Neuron (in vitro differentiated cells): ENCODE measurements at regions not wholly inside any gene's neighbourhood (a gene's known extent, or its start where the extent isn't known, plus 50 kb on each side); places are given as distances from the start of the nearest gene placed in this dataset.

Experiments
- H2AFZ ChIP-seq: one replicate; pipeline ENCODE4 v1.6.1; 2013; ENCODE audit warnings: low read depth, mild to moderate bottlenecking, inconsistent platforms, low read length, moderate library complexity
- H3K27me3 ChIP-seq: one replicate; pipeline ENCODE4 v1.6.1; 2013; ENCODE audit warnings: low read length; ENCODE audit not compliant: insufficient read depth
- H3K36me3 ChIP-seq: one replicate; pipeline ENCODE4 v1.6.1; 2013; ENCODE audit warnings: low read length; ENCODE audit not compliant: insufficient read depth
- H3K4me1 ChIP-seq: one replicate; pipeline ENCODE4 v1.6.1; 2013; ENCODE audit warnings: low read length; ENCODE audit not compliant: insufficient read depth
- H3K4me3 ChIP-seq: 2 replicates; pipeline ENCODE4 v1.5.1; 2013; ENCODE audit warnings: mild to moderate bottlenecking, low read length, moderate library complexity
- H3K9me3 ChIP-seq: one replicate; pipeline ENCODE4 v1.6.1; 2013; ENCODE audit warnings: low read length

DNA sequence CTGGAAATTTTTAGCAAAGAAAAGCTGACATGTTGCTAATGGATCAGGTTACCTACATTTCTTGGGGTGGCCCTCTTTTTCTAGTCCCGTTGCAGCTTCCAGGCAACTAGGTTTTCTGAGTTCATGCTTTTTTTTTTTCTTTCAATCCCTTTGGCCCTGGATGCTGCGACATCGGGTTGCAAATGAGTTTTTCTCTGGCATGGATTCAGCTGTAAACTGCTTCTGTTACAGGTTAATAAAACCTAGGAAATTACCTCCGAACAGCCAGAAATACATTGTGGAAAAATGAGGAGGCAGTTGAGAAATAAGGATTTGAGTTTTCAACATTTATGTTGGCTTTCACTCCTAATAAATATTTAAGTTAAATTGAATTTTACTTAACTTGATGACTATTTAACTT lies 149.8 kb upstream of the MAF start:
- Histone ChIP-seq H3K9me3 (no peaks in the 10 kb centered on the region), H3K4me3 (no peak overlapping the region), H3K27me3 (no peaks in the 10 kb centered on the region), H3K4me1 (peaks cover 17% of the 10 kb centered on the region), H3K36me3 (no peaks in the 10 kb centered on the region), H2AFZ (no peak overlapping the region)

DNA sequence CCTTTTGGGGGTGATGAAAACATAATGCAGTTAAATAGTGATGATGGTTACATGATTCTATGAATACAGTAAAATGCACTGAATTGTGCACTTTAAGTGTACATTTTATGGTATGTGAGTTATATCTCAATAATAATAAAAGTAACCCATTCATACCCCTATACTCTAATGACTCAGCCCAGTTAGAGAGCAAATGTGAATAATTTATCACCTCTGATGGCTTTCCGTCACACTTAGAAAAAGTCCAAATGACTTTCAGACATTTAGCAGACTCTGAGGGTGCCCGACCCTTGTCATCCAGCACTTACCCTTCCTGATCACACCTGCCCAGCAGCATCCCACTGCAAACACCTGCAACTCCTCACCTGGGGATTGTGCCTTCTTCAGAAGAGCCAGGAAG lies 148.1 kb upstream of the MAF start:
- H3K4me3 ChIP-seq = no peak overlapping the region
- H3K9me3 ChIP-seq = no peaks in the 10 kb centered on the region
- H3K4me1 ChIP-seq = peaks cover 12% of the 10 kb centered on the region
- H2AFZ ChIP-seq = no peak overlapping the region
- no peaks in the 10 kb centered on the region for H3K36me3 ChIP-seq
- no peaks in the 10 kb centered on the region for H3K27me3 ChIP-seq

- no peaks in the 10 kb centered on the region for H3K36me3 ChIP-seq
- peaks cover 3% of the 10 kb centered on the region for H3K4me1 ChIP-seq
- H3K9me3 ChIP-seq = no peaks in the 10 kb centered on the region
- H3K4me3 ChIP-seq = no peak overlapping the region
- no peak overlapping the region for H2AFZ ChIP-seq
- no peaks in the 10 kb centered on the region for H3K27me3 ChIP-seq
Measured at GRCh38 chr16:79747688-79748087, 147.2 kb upstream of the MAF start.

GRCh38 chr16:79740252-79740651 lies 139.7 kb upstream of the MAF start:
- no peaks in the 10 kb centered on the region for H3K36me3 ChIP-seq
- no peak overlapping the region for H2AFZ ChIP-seq
- H3K4me1 ChIP-seq = peaks cover 8% of the 10 kb centered on the region
- H3K9me3 ChIP-seq = peaks cover 3% of the 10 kb centered on the region
- H3K27me3 ChIP-seq = no peaks in the 10 kb centered on the region
- no peak overlapping the region for H3K4me3 ChIP-seq

DNA sequence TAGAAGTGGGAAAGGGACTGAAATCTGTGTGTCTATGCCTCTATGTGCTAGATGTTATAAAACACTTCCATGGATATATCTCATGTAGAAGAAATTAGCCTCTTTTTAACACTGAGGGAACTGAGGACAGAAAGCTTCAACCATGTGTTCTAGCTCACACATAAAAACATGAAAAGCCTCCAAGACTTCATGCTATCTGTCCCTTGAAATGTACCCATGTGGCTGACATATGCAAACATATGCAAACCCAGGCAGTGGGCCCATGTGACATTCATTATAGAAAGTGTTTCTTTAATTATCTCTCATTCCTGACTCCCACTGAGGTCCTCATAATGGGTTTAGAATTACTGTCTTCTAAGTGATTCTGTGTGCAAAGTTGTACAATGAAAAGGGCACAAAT lies 134.7 kb upstream of the MAF start:
- no peak overlapping the region for H3K4me3 ChIP-seq

GRCh38 chr16:79734721-79735120 lies 134.2 kb upstream of the MAF start:
- H3K9me3 ChIP-seq = peaks cover 3% of the 10 kb centered on the region
- H3K4me3 ChIP-seq = no peak overlapping the region
- H2AFZ ChIP-seq = no peak overlapping the region
- H3K36me3 ChIP-seq = no peaks in the 10 kb centered on the region
- peaks cover 8% of the 10 kb centered on the region for H3K4me1 ChIP-seq
- no peaks in the 10 kb centered on the region for H3K27me3 ChIP-seq

More for the DNA sequence above, 134.7 kb upstream of the MAF start:
- H3K4me1 ChIP-seq = peaks cover 8% of the 10 kb centered on the region
- H3K27me3 ChIP-seq = no peaks in the 10 kb centered on the region
- H3K36me3 ChIP-seq = no peaks in the 10 kb centered on the region
- H3K9me3 ChIP-seq = peaks cover 3% of the 10 kb centered on the region
- no peak overlapping the region for H2AFZ ChIP-seq

- Histone ChIP-seq H3K4me3 (no peak overlapping the region), H3K9me3 (no peaks in the 10 kb centered on the region), H3K4me1 (peaks cover 12% of the 10 kb centered on the region), H3K27me3 (no peaks in the 10 kb centered on the region), H3K36me3 (no peaks in the 10 kb centered on the region), H2AFZ (no peak overlapping the region)
Measured at GRCh38 chr16:79728923-79729240, 128.3 kb upstream of the MAF start.

DNA sequence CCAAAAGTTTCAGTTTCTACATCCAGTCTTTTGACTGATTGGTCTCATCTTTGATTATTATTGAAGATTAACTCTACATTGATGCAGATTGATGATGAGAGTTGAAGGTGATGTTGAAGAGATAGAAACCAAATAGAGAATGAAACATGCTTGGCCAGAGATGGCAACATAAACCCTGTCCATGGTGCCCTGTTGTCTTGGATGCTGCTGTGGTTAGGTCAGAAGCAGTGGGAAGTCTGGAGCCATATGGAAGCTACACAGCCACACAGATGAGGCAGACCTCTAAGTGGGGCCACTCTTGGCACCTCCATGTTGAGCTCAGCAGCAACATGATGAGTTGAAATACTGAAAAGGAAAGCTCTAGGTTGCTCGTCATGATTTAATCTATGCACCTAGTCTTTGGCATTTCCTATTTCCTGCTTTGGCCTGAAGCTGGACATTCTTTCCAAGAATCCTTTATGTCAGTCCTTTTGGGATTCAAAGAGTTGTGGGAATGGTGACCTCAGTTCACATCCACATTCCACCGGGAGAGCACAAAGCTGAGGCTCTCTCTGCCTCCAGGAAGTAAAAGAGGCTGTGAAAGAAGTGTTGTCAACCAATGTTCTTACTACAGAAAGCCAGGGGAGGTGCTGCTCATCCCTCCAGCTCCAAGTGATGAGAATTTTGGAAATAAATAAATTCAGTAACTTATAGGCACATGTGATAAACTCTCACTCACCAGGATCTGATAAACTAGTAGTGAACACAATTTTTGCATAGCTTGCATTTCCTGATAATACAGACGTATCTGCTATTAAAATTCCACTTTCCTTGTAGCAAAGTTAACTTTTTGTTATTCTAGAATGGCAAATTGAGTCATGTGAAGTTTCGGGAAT lies 127.7 kb upstream of the MAF start:
- Histone ChIP-seq H3K36me3 (no peaks in the 10 kb centered on the region), H3K27me3 (no peaks in the 10 kb centered on the region), H3K9me3 (no peaks in the 10 kb centered on the region), H2AFZ (no peak overlapping the region), H3K4me3 (no peak overlapping the region), H3K4me1 (peaks cover 18% of the 10 kb centered on the region)

GRCh38 chr16:79726902-79727301 lies 126.4 kb upstream of the MAF start:
- H2AFZ ChIP-seq = no peak overlapping the region
- no peaks in the 10 kb centered on the region for H3K36me3 ChIP-seq
- H3K4me1 ChIP-seq = peaks cover 21% of the 10 kb centered on the region
- no peaks in the 10 kb centered on the region for H3K27me3 ChIP-seq
- H3K9me3 ChIP-seq = no peaks in the 10 kb centered on the region
- H3K4me3 ChIP-seq = no peak overlapping the region

DNA sequence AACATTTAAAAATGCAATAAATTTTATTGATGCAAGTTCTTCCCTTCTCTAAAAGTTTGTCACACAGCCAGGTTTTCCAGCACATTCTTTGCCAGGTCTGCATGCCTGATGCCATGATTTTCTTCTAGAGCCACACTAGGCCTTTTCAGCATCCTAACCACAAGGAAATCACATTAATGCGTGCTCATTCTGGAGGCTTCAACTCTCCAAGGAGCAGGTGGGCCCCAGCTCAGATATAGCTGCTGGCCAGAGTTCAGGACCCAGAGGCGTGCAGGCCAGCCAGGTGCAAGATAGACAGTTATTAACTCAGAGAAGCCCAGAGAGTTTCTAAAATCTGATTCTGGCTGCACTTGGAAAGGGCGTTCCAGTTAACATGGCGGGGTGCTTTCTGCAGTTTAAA lies 124.5 kb upstream of the MAF start:
- Histone ChIP-seq H3K27me3 (no peaks in the 10 kb centered on the region), H3K4me3 (no peak overlapping the region), H2AFZ (no peak overlapping the region), H3K9me3 (no peaks in the 10 kb centered on the region), H3K36me3 (no peaks in the 10 kb centered on the region), H3K4me1 (peaks cover 21% of the 10 kb centered on the region)

DNA sequence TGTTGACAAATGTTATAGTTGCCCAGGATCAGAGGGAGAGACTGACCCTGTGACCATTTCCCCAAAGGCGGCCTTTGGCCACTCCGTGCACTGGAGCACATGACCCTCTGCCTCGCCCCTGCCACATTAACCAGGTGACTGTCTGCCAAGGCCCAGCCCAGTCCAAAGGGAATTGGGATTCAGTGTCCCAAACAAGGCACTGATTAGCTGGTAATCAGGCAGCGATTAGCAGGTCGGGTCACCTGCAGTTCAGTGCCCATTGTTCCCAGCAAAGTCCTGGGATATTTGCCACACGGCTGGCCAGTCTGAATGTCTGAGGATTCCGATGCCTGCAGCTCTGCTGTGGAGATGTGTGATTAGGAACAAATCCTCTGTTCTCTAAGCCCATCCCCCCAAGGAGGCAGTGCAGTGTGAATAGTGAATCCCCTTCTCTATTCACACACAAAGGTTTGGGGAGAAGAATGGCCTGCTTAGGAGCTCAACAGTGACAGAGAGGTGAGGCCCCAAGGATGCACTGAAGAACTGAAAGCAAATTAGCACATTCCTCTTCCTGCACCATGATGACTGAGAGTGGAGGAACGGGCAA lies 123.1 kb upstream of the MAF start:
- no peaks in the 10 kb centered on the region for H3K27me3 ChIP-seq
- peaks cover 21% of the 10 kb centered on the region for H3K4me1 ChIP-seq

GRCh38 chr16:79721270-79721669 lies 120.7 kb upstream of the MAF start:
- Histone ChIP-seq H3K4me3 (no peak overlapping the region), H3K4me1 (peaks cover 21% of the 10 kb centered on the region), H2AFZ (no peak overlapping the region), H3K36me3 (no peaks in the 10 kb centered on the region), H3K9me3 (no peaks in the 10 kb centered on the region), H3K27me3 (no peaks in the 10 kb centered on the region)

More for the DNA sequence above, 123.1 kb upstream of the MAF start:
- Histone ChIP-seq H3K36me3 (no peaks in the 10 kb centered on the region), H3K9me3 (no peaks in the 10 kb centered on the region), H2AFZ (no peak overlapping the region), H3K4me3 (no peak overlapping the region)

DNA sequence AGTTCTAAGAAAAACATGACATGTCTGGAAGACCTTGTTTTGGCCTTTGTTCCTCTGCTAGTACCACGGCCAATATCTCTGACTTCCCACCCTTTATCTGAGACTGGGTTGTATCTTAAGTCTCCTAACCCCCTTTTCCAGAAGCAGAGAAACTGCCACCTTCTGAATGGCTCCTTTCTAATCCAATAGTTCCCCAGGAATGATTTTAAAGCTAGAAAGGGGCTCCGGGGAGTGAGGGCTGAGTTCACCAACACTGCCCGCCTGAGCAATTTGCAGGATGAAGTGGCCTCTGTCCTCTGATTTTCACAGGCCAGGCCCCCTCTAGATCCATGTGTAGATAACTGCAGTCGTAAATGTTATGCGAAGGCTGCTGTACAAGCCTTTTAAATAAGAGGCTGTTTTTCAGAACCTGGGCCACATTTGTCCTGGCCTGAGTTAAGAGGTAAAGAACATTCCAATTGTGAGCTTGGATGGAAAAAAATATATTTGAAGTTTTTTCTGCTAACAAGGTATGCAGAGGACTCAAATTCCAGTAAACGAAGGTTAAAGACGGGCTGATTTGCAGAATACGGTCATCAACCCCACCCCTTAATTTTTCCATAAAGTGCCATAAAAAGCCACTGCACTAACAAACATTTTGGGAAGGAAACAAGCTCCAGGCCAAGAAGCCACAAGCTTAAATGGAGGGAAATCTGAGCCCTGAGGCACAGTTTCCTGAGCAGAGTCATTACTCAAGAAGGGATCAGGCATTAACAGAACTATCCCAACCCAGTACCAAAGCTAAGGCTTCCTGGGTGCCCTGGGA lies 117.0 kb upstream of the MAF start:
- no peaks in the 10 kb centered on the region for H3K36me3 ChIP-seq
- no peaks in the 10 kb centered on the region for H3K4me1 ChIP-seq
- H2AFZ ChIP-seq = no peak overlapping the region
- no peak overlapping the region for H3K4me3 ChIP-seq
- no peaks in the 10 kb centered on the region for H3K27me3 ChIP-seq
- H3K9me3 ChIP-seq = no peaks in the 10 kb centered on the region
